AG04449 (cell line): ENCODE measurements at regions not wholly inside any gene's neighbourhood (a gene's known extent, or its start where the extent isn't known, plus 50 kb on each side); places are given as distances from the start of the nearest gene placed in this dataset.

Source experiments
- CTCF ChIA-PET: fragments of 350-600 bp; formaldehyde crosslinking; extraction: SDS; loops from one replicate; lab custom pipeline; 2021; ENCODE audit warnings: antibody characterized with exemption; lab: Yijun Ruan, JAX
- POLR2A ChIA-PET: fragments of 400-600, 350-600 bp; formaldehyde crosslinking; extraction: SDS; loops from one replicate; lab custom pipeline; 2020; ENCODE audit warnings: antibody characterized with exemption, inconsistent platforms; lab: Yijun Ruan, JAX
- DNase-seq: peaks from one replicate; pipeline ENCODE4 v3.0.0-alpha.2; 2010; ENCODE audit warnings: low read depth, low spot score
- H3K4me3 ChIP-seq: 2 replicates; pipeline ENCODE4 v1.5.1; 2011; ENCODE audit warnings: low read depth, mild to moderate bottlenecking, control low read depth, low read length
- CTCF ChIP-seq: IDR thresholded peaks from one replicate; pipeline ENCODE4 v1.5.1; 2011; ENCODE audit warnings: mild to moderate bottlenecking, moderate library complexity, low read length, control low read depth, inconsistent platforms; ENCODE audit not compliant: insufficient read depth; ENCODE audit errors: missing control alignments

- CTCF ChIA-PET: no interaction called here
- TF ChIP-seq CTCF: no peak
- POLR2A ChIA-PET: no interaction called here
These were observed 1328.6 kb downstream of the UQCRFS1 start for GRCh38 chr19:27884376-27884775.

GRCh38 chr19:27881213-27881612 is 1331.7 kb downstream of the UQCRFS1 start:
- TF ChIP-seq CTCF: no peak
- ChIA-PET CTCF (no interaction called here), POLR2A (no interaction called here)
- H3K4me3 ChIP-seq: no peak overlapping the region
- DNase-seq: no peak

More at GRCh38 chr19:27884376-27884775, 1328.6 kb downstream of the UQCRFS1 start:
- no peak for DNase-seq
- H3K4me3 ChIP-seq: no peak overlapping the region

DNA sequence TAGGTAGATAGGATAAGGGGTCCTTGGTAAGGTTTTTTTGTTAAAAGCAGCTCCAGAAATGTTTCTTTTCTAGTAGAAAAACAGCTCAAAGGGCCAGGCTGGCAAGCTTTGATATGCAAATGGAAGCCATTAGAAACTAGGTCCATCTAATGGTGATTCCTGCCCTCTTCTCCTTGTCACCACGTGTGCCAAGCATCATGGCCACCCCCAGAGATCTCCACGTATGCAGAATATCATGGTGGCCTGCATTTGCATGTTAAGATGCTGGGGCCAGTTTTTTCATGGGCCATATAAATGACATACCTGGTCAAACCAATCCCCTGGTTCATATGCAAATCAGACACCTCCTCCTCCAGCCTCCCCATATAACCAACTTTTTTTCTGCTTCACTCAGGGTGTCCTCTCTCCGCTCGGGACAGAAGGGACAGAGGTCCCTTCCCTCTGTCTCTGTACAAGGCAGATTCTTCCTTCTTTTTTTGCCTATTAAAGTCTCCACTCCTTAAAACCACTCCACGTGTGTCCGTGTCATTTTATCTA is 1335.9 kb downstream of the UQCRFS1 start:
- no peak overlapping the region for H3K4me3 ChIP-seq
- ChIA-PET POLR2A (no interaction called here), CTCF (no interaction called here)
- no peak for TF ChIP-seq CTCF
- DNase-seq: no peak

DNA sequence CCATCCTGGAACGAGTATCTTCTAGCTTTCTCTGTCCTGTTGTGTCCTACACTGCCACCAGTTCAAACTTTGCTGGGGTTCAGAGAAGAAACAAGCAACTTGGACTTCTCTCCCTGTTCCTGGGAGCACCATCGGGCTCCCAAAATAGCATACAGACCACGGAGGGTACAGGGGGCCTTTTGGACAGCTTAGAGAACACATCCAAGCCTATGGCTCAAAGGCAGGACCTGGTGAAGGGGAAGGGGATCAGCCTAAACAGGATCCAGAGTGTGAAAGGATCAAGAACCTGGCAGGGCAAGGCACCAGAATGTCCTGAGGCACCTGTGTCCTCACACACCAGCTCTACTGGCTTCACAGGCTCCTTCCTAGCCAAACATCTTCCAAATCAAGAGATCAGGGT is 1336.5 kb downstream of the UQCRFS1 start:
- POLR2A ChIA-PET: no interaction called here
- TF ChIP-seq CTCF: no peak
- no peak for DNase-seq
- H3K4me3 ChIP-seq: no peak overlapping the region
- CTCF ChIA-PET: no interaction called here

GRCh38 chr19:27872370-27872769 is 1340.6 kb downstream of the UQCRFS1 start:
- no peak for TF ChIP-seq CTCF
- ChIA-PET CTCF (no interaction called here), POLR2A (no interaction called here)
- DNase-seq: no peak
- no peak overlapping the region for H3K4me3 ChIP-seq

DNA sequence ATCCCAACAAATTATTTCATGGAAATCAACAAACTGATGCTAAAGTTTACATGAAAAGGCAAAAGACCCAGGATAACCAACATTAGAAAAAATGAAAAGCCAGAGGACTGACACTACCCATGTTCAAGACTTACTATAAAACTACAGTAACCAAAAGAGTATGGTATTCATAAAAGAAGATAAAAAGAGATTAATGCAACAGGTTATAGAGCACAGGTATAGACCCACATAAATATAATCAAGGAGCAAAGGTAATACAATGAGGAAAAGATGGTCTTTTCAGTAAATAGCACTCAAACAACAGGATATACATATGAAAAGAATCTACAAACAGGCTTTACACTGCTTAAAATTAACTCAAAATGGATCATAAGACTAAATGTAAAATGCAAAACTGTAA is 1342.7 kb downstream of the UQCRFS1 start:
- DNase-seq: no peak
- no peak for TF ChIP-seq CTCF
- H3K4me3 ChIP-seq: no peak overlapping the region
- ChIA-PET POLR2A (no interaction called here), CTCF (no interaction called here)
